SU-DHL-6 (cell line): ENCODE measurements at regions not wholly inside any gene's neighbourhood (a gene's known extent, or its start where the extent isn't known, plus 50 kb on each side); places are given as distances from the start of the nearest gene placed in this dataset.

Source experiments
- CTCF ChIP-seq: fragments of 200-600 bp; sonication (generic); IDR thresholded peaks from one replicate; pipeline ENCODE4 v1.5.1; 2017; ENCODE audit warnings: antibody characterized with exemption, mild to moderate bottlenecking, low read length, moderate library complexity; ENCODE audit not compliant: insufficient read depth, poor library complexity, severe bottlenecking
- EZH2phosphoT487 ChIP-seq: fragments of 200-600 bp; sonication (generic), shearing (Covaris generic); conservative IDR thresholded peaks from 2 replicates; pipeline ENCODE4 v1.6.1; 2018; ENCODE audit warnings: mild to moderate bottlenecking, antibody characterized with exemption, low read length, moderate library complexity, mixed read lengths

- TF ChIP-seq CTCF (no peak), EZH2phosphoT487 (no peak)
Measured at GRCh38 chr9:28967226-28967625, 1393.9 kb upstream of the C9orf72 start.
